ENCODE measurements at regions not wholly inside any gene's neighbourhood (a gene's known extent, or its start where the extent isn't known, plus 50 kb on each side); places are given as distances from the start of the nearest gene placed in this dataset.

DNA sequence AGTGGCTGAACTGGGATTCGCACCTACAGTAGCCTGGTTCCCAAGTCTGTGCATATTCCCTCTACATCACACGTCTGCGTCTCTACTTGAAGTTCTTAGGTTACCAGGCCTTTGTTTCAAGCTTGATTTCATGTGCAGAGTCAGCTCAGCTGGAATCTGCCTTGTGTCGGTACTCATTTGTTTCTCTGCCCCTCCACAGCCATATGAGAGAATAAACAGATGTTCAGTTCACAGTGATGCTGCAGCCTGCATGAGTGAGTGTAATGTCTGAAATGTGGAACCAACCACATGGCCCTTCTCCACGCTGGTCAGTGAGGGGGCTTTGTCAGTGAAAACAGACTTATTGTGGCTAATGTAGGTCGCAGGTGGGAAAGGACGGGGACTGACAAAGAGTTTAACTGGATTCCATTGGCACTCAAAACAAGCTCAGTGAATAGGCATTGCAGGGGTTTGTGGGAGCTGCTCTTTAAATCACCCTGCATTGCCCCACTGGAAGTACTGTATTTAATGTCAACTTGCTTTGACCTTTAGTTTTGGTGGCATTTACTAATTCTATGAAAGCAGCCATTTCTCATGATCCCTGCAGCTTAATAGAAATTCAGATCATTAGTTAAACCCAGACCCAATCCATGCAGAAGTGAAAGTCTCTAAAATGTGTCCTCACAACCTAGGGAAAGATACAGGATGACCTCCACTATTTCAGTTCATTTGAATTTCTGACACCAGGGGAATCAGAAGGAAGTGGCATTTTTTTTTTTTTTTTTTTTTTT, 136.4 kb upstream of the FAM78B start:
- no peaks in the 10 kb centered on the region for H4K20me1 ChIP-seq (ENCODE audit: insufficient read depth)
- no peak overlapping the region for H3K27ac ChIP-seq (ENCODE audit: low read depth, low read length)
- BruUV-seq (replicated peaks) = no TSS peak
- H3K79me2 ChIP-seq (ENCODE audit: insufficient read depth, low read length) = no peaks in the 10 kb centered on the region
- H3K4me3 ChIP-seq (replicated peaks in 1 of 2; ENCODE audit: low read depth in 1 of 2, low read length in 2 of 2) = no peak overlapping the region
- H3K9ac ChIP-seq (ENCODE audit: low read length) = no peak overlapping the region
- no peak for DNase-seq (ENCODE audit: low read depth, low spot score)
- ChIA-PET CTCF (no interaction called here), POLR2A (no interaction called here), RAD21 (ENCODE audit: low non-redundant PET in 1 of 2, low total read pairs in 2 of 2, uncharacterized antibody in 2 of 2, unreplicated experiment in 2 of 2) (no interaction called here)
- no peaks in the 10 kb centered on the region for H3K36me3 ChIP-seq (ENCODE audit: control insufficient read depth in 1 of 2, insufficient read depth in 2 of 2, low read length in 2 of 2)
- H3K9me2 ChIP-seq (ENCODE audit: insufficient read depth) = no peaks in the 10 kb centered on the region
- no peak overlapping the region for H3K4me2 ChIP-seq (ENCODE audit: low read length)
- no peak for ATAC-seq
- H3K9me3 ChIP-seq (ENCODE audit: control insufficient read depth in 1 of 2, insufficient read depth in 1 of 2, low read depth in 1 of 2, low read length in 2 of 2) = no peaks in the 10 kb centered on the region
- H3K27me3 ChIP-seq (ENCODE audit: insufficient read depth, low read length) = peaks cover 31% of the 10 kb centered on the region; the same call in 1 of the 2 replicates
- H3K4me1 ChIP-seq (ENCODE audit: control insufficient read depth in 1 of 2, insufficient read depth in 2 of 2, low read length in 2 of 2) = no peaks in the 10 kb centered on the region
- intact Hi-C loops (cut with micrococcal nuclease) = no loop called here
- no peak for TF ChIP-seq ZNF274 (IDR thresholded peaks at IDR 0.05; ENCODE audit: low read depth, low read length)
- TF ChIP-seq EZH2phosphoT487 (IDR thresholded peaks at IDR 0.05; ENCODE audit: borderline replicate concordance) = no peak
- TF ChIP-seq ELF1 (IDR thresholded peaks at IDR 0.05; ENCODE audit: borderline replicate concordance, low read depth) = no peak
- TF ChIP-seq, protein P1, sequence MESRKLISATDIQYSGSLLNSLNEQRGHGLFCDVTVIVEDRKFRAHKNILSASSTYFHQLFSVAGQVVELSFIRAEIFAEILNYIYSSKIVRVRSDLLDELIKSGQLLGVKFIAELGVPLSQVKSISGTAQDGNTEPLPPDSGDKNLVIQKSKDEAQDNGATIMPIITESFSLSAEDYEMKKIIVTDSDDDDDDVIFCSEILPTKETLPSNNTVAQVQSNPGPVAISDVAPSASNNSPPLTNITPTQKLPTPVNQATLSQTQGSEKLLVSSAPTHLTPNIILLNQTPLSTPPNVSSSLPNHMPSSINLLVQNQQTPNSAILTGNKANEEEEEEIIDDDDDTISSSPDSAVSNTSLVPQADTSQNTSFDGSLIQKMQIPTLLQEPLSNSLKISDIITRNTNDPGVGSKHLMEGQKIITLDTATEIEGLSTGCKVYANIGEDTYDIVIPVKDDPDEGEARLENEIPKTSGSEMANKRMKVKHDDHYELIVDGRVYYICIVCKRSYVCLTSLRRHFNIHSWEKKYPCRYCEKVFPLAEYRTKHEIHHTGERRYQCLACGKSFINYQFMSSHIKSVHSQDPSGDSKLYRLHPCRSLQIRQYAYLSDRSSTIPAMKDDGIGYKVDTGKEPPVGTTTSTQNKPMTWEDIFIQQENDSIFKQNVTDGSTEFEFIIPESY (IDR thresholded peaks at IDR 0.05; ENCODE audit: extremely low read depth, insufficient replicate concordance, low read length) = no peak
- no peak for TF ChIP-seq EGR1 (IDR thresholded peaks at IDR 0.05; ENCODE audit: low read depth)
- no peak for TF ChIP-seq YY1 (IDR thresholded peaks at IDR 0.05; ENCODE audit: extremely low read depth, insufficient replicate concordance, low read depth, low read length)
- no peak for TF ChIP-seq CBX3 (IDR thresholded peaks at IDR 0.05; ENCODE audit: low read depth)
- no peak for TF ChIP-seq POLR2A (IDR thresholded peaks at IDR 0.05; ENCODE audit: borderline replicate concordance, extremely low read depth, insufficient read depth, insufficient read length)
- TF ChIP-seq REST (IDR thresholded peaks at IDR 0.05; ENCODE audit: low read depth) = no peak
- no peak for TF ChIP-seq SIN3A (IDR thresholded peaks at IDR 0.05; ENCODE audit: low read depth)
- TF ChIP-seq JUND (IDR thresholded peaks at IDR 0.05) = no peak
- TF ChIP-seq CEBPB (IDR thresholded peaks at IDR 0.05; ENCODE audit: low read depth) = no peak
- no peak for TF ChIP-seq TCF7L2 (IDR thresholded peaks at IDR 0.05; ENCODE audit: borderline replicate concordance, extremely low read depth, insufficient read depth, insufficient read length)
- TF ChIP-seq SRF (IDR thresholded peaks at IDR 0.05; ENCODE audit: low read depth) = no peak
- no peak for TF ChIP-seq ZFX (IDR thresholded peaks at IDR 0.05)
- TF ChIP-seq, protein P2, sequence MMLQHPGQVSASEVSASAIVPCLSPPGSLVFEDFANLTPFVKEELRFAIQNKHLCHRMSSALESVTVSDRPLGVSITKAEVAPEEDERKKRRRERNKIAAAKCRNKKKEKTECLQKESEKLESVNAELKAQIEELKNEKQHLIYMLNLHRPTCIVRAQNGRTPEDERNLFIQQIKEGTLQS (IDR thresholded peaks at IDR 0.05) = no peak
- no peak for TF ChIP-seq MAX (IDR thresholded peaks at IDR 0.05)
- H2AFZ ChIP-seq (ENCODE audit: low read depth, low read length, poor library complexity, severe bottlenecking) = no peak overlapping the region
